DMS153 treated with DMSO at 0.1 percent for 48 hours (cell line): ENCODE measurements at regions not wholly inside any gene's neighbourhood (a gene's known extent, or its start where the extent isn't known, plus 50 kb on each side); places are given as distances from the start of the nearest gene placed in this dataset.
A peak's percentile ranks its signal among the peaks of the same experiment; 100 is the strongest.
"Not testable (repeated sequence)": the region's sequence is repeated elsewhere in the genome, so short reads cannot be mapped to it uniquely, and the experiment has no call there.

Experiments
- DNase-seq: peaks from one replicate; lab custom pipeline; 2025; ENCODE audit not compliant: unreplicated experiment; lab: John Stamatoyannopoulos, UW

DNA sequence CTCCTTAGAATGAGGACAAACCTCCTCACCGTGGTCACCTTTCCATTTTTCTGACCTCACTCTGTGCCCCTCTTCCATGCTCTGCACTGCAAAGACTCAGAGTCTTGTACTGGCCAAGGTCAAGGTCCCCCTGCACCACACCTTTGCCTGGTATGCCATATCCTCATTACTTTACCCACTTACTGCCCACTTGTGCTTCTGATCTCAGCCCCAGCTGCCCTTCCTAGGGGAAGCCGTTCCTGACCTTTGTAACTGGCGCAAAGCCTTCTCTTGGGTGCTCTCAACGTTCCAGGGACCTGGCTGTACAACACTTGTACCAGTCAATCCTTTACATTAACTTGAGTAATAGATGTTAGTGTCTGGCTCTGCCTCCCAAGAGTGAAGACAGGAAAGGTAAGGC, 256.0 kb downstream of the SV2B start:
- no peak for DNase-seq

DNA sequence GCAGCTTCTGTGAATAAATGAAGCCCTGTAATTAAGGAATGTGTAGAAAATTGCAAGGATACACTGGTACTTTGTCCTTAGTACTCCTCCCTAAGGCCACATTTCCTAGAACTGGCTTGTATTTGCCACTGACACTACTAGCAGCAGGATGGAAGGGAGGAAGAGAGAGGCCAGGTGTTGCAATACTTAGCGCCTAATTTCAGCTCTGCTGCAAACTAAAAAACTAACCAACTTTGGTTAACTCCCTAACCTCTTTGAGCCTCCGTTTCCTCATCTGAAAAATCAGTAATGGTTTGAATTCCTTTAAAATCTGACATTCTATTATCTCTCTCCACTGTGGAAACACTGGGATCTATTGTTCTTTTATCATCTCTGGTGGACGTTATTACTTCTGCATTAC, 257.0 kb downstream of the SV2B start:
- no peak for DNase-seq

DNA sequence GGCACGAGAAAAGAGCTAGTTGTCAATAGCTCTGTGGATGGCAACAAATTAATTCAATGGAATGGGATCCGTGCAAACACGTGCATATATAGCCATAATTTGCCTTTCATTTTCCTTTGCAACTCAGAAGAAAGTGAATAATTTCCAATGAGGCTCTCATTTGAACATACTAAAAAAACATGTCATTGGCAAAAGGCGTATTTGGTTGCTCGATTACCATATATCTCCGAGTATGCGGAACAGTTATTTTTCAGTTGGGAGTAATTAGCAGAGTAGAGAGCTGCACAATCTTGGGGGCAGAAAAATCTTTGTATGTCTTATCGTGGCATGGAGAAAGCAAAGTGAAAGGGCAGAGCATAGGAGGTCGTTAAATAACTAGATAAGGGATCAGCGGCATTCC, 257.4 kb downstream of the SV2B start:
- no peak for DNase-seq

GRCh38 chr15:91358405-91358804, 258.3 kb downstream of the SV2B start:
- no peak for DNase-seq

- DNase-seq: not testable (repeated sequence)
These were observed 261.6 kb downstream of the SV2B start for GRCh38 chr15:91361696-91362095.

DNA sequence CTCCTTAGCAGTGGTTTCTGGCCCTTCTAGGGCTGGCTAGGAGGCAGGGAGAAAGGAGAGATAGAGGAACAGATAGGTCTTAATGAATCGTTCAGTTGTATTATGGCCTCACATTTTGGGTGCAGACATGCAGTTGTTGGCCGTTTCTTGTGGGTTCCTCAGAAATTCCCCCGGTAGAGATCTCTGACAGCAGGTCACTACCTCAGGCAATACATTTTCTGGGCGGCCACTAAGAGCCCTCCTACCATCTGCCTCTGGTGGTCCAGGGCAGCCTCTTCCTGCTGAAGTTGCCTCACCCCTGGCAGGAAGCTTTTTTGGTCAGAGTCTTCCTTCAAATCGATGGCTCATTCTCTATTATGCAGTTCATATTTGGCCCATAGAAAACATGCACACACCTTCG, 266.1 kb downstream of the SV2B start:
- no peak for DNase-seq

GRCh38 chr15:91368611-91369010, 268.6 kb downstream of the SV2B start:
- no peak for DNase-seq

DNA sequence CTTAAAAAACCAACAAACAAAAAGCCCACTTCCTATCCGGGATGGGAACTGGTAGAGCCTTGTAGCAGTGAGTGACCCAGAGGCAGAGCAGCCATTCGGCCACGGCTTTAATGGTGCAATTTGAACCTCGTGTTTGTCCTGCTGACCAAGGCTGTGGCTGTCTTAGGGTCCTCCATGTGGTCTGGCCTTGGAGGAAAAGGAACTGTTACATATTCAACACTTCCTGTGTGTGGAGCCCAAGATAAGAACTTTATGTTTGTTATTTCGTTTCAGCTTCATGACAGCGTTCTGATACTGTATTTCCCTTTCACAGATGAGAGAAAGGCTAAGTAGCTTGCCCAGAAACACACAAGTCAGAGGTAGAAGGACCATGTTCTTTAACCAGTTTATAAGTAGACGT, 269.8 kb downstream of the SV2B start:
- no peak for DNase-seq

- DNase-seq: not testable (repeated sequence)
These were observed 271.3 kb downstream of the SV2B start for GRCh38 chr15:91371345-91371744.

- no peak for DNase-seq
These were observed 274.3 kb downstream of the SV2B start for GRCh38 chr15:91374336-91374735.

DNA sequence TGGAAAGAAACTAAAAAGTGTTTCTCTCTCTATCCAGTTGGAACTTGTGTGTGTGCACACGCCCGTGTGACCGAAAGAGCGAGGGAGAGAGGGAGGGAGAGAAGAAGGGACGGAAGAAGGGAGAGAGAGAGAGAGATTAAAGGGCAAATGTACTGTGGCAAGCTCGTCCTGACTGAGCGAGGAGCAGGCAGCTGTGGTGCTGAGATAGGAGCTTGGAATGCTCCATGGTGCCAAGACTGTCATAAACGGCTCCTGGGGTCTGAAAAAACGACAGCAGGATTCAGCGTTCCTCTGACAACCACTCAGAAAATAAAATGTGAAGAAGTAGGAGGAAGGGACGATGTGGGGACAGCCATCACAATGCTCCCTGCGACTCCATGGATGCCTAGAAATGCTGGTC, 276.0 kb downstream of the SV2B start:
- no peak for DNase-seq

GRCh38 chr15:91380114-91380513, 280.1 kb downstream of the SV2B start:
- DNase-seq: no peak

GRCh38 chr15:91383532-91383931, 283.5 kb downstream of the SV2B start:
- no peak for DNase-seq

GRCh38 chr15:91384189-91384730, 284.2 kb downstream of the SV2B start:
- DNase-seq: no peak

DNA sequence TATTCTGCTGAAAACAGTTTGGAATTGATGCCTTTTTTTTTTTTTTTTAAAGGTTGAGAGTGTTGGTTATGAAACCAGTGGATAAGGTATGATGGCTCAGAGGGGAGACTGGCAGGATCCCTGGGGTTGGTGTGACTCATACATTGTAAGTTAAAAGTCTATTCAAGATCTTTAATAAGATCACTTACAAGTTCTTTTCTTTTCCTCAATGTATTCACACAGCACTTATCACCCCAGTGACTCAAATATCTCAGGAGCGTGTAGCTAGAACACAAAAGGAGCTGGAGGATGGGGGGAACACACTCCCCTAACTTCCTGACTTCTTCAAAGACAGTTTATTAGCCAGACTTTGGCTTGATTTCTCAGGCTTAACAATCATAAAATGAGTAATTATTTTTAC, 285.3 kb downstream of the SV2B start:
- DNase-seq: no peak

DNA sequence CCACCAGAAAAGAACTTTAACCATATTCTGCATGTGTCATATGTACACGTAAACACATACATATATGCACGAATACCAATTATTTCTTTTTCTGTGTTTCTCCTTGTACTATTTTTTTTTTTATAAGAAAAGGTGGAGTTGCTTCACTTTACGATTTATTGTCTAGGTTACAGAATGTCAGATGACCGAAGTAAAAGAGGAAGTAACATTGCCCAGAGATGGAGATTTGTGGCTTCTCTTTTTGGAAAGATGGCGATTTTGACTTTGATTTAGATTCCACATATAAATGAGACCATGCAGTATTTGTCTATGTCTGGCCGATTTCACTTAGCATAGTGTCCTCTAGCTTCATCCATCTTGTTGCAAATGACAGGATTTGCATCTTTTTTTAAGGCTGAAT, 293.1 kb downstream of the SV2B start:
- DNase-seq: no peak

DNA sequence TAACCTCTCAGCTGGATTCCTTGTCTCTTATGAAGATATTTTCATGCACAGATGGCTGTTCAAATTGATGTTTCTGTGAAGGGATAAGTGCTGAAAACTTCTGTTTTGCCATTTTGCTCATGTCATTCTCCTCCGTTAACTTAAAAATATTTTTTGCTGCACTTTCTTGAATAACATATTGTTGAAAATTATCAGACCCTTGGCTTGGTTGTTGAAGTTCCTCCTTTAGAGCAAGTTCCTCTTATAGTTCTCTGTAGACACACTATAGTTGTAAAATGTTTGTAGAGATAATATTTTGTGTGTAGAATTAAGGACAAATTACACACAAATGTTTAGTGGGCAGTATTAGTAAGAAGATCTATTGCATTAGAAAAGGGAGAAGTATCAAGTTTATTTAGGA, 300.4 kb downstream of the SV2B start:
- no peak for DNase-seq

DNA sequence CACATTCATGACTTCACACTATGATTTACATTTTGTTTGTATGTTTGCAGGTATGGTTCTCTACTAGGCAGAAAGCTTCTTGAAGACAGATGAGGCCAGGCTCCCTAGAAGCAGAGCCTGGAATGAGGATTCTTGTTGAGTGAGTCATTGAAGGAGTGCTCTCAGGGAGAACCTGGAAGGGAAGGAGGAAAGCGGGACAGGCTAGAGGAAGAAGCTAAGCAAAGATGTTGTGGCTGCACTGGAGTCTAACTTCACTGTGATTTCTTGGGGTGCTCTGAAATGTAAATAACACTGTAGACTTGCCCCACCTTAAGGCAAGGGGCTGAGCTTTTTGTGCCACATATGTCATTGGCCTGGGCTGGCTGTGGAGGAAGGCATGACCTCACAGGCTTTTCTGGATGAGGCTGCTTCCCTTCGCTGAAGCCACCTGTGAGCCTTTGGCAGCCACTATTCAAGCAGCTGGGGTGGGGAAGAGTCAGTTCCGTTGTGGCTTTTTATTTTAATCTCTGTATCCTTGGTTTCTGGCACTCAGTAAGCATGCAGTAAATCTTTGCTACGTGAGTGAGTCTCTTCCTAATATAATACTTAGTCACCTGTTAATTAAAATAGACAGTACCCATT, 307.3 kb downstream of the SV2B start:
- no peak for DNase-seq

GRCh38 chr15:91408476-91409076, 308.5 kb downstream of the SV2B start:
- peak; percentile 2 for DNase-seq

GRCh38 chr15:91409387-91409786, 309.3 kb downstream of the SV2B start:
- DNase-seq: no peak

- no peak for DNase-seq
These were observed 311.5 kb downstream of the SV2B start for GRCh38 chr15:91411586-91411985.

DNA sequence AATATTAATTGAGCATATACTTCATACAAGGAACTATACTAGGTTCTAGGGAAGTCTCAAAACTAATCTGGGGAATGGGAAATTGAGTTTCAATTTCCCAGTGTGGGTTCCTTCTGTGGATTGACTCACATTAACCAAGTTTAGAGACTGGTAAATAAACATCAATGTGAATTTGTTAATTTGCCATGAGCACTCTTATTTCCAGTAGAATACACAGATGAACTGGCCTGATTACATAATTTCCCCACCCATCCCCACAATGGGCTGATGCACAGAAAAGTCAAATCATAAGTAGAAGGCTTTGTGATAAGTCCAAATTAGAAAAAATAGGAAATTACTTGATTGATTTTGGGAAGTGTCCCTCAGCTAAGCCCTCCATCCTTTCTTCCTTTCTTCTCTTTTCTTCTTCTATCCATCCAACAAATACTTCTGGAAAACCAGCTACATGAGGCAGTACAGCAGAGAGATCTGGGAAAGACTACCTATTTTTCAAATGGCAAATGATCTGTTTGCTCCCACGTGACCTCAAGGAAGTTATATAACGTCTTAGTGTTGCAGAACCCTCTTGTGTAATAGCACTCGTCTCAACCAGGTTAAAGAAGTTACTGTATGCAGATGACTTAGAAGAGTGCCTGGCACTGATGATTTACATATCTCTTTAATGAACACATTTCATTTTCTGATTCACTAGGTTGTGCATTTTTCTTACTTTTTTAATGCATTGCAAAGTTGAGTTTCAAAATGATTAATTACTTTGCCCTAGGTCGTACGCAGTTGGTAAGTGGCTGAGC, 312.3 kb downstream of the SV2B start:
- no peak for DNase-seq
